Muscle of back (tissue), 3 donors: ENCODE measurements at regions not wholly inside any gene's neighbourhood (a gene's known extent, or its start where the extent isn't known, plus 50 kb on each side); places are given as distances from the start of the nearest gene placed in this dataset.

Experiments used
- DNase-seq, 3 donors: peaks; one replicate each; pipeline versions ENCODE4 v3.0.0 to v3.0.0-alpha.2; 2013

DNA sequence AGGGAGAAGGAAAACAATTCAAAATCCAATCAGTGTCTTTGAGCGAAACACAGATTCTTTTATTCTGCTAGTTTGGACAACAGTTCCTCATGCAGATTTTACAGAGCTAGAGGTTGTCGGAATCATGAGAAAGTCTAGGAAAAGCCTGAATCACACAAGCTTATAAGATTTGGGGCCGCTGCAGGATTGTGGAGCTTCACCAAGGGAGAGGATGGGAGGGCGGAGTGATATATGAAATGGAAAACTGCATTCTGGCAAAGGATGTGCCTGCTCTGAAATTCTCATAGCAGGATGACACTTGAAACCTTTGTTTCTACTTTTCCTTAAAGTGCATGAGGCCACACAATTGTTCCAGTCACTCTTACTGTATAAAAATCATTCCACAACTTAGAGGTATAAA lies 134.3 kb downstream of the OR2K2 start:
- DNase-seq: peak; percentile 50 to 90 (median 74)

GRCh38 chr9:111193095-111193494 lies 136.9 kb downstream of the OR2K2 start:
- peak in 1 of 3 donors; percentile 32 for DNase-seq

GRCh38 chr9:111192650-111193049 lies 137.4 kb downstream of the OR2K2 start:
- DNase-seq: no peak

DNA sequence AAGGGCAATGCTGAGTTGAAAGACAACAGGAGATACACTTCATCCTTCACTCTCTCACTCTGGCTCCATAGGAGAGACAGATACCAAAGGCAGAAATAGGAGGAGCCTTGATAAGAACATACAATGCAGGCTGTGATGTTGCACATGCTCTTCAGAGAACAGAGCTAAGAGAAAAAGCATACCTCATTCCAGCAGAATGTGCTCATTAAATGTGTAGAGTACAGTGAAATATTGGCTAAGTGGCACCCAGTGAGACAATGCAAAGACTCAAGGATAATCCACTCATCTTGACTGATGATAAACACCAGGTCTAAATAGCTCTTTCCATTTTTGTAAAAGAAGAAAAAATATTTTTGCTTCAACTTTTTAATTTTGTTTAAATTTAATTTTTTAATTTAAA lies 139.7 kb downstream of the OR2K2 start:
- DNase-seq: no peak

GRCh38 chr9:111187376-111187775 lies 142.6 kb downstream of the OR2K2 start:
- no peak for DNase-seq

DNA sequence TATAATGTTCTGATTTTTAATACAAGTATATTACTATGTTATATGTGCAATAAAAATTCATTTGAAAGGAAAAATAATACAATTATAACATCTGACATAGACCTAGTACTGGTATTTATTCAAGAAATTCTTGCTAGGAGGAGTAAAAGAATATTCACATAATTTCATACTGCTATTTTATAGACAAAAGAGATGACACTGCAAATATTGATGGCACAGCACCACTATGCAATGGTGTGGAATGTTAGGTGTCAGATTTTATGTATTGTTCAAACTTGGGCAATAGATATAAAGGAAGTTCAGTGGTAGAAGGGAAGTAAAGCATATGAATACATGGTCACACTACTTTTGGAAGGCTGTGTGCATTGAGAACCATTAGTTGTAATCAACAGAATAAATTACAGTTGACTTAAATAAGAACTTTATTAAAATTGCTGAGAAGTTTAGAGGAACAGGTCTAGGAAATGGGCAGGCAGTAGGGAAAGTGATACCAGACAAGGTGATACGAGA lies 143.9 kb downstream of the OR2K2 start:
- DNase-seq: no peak

DNA sequence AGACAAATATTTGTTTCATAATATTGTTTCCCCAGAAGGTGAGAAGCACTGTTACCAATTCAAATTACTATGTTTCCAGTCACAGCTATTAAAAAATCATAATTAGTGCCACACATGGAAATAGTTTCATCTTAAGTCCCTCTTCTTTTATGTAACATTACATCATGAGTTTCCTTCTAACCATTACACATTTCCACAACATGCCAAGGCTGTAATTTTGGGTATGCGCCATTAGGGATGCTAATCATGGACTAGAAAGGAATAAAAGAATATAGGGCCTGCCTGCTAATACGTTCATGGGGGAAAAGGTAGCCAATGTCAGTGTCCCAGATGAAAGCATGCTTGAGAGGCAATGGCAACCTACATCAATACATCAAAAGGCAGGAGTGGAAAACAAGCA lies 142.5 kb upstream of the LPAR1 start:
- DNase-seq: peak in 1 of 3 donors; percentile 48

- no peak for DNase-seq
These were observed 141.3 kb upstream of the LPAR1 start for GRCh38 chr9:111179577-111179976.

- DNase-seq: peak; percentile 80 to 88 (median 88)
These were observed 140.2 kb upstream of the LPAR1 start for GRCh38 chr9:111178331-111179055.

DNA sequence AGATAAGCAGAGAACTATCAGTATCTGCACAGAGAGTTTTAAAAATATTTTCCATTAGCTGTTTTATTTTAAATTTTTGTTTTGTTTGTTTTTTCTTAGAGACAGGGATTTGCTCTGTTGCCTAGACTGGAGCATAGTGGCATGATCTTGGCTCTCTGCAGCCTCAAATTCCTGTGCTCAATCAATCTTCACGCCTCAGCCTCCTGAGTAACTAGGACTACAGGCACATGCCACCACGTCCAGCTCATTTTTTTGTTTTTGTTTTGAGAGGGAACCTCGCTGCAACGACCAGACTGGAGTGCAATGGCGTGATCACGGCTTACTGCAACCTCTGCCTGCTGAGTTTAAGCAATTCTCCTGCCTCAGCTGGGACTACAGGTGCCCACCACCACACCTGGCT lies 138.2 kb upstream of the LPAR1 start:
- no peak for DNase-seq

GRCh38 chr9:111175350-111175749 lies 137.1 kb upstream of the LPAR1 start:
- DNase-seq: no peak

DNA sequence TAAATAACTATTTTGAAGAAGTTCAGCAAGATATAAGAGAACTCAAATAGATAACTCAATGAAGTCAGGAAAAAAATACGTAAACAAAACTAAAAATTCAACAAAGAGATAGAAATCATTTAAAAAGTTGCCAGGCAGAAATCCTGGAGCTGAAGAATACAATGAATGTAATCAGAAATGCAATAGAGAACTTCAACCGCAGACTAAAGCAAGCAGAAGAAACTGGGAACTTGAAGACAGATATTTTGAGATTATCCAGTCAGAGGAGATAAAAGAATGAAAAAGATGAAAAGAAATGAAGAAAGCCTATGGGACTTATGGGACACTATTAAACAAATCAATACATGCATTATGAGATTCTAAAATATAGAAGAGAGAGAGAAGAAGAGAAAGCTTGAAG lies 129.1 kb upstream of the LPAR1 start:
- DNase-seq: no peak

DNA sequence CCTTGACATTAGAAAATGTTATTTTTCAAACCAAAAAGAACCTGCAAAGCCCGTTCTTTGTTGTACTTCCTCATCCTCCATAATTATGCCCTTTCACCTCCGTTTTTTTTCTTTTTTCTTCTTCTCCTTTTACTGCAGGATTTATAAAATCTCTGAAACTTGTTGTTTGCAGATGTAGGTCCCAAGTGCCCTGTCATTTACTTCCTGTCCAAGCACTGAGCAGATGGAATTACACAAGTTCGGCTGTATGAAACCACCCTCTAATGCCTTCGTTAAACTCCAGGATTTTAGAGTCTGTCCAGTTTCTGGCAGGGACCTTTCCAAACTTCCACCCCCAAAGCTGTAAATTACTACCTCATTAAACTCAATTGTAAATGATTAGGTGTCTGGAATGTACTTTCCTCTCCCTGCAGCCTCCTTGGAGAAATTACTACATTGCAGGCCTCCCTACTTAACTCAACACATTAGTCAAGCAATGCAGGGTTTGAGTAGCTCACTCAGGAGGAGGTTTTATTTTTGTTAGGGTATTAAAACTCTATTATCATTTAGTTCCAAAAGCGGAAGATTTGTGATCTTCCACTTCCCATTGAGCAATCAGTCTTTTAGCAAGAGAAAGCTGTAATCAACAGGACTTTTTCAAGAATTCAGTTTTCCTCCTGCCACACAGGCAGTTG lies 125.6 kb upstream of the LPAR1 start:
- DNase-seq: peak in 1 of 3 donors; percentile 84

DNA sequence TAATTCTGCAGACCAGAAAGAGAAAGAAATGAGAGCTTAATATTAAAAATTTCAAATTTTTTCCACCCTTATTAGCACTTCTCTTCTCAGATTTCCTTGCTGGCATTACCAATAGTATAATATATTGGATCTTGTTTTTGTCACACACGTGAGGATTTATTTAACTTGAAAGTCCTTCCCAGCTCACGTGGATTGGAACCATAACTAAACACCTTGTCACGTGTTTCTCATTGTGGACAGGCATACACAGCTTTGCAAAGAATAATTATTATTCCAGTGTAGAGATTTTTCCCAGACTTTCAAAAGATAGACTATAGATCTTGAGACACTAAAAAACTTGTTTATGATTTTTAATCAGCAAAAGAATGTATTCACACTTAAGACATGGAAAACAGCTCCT lies 123.8 kb upstream of the LPAR1 start:
- no peak for DNase-seq

- DNase-seq: peak in 1 of 3 donors; percentile 62
These were observed 122.7 kb upstream of the LPAR1 start for GRCh38 chr9:111161015-111161415.

GRCh38 chr9:111158999-111159398 lies 120.7 kb upstream of the LPAR1 start:
- DNase-seq: peak in 1 of 3 donors; percentile 59

DNA sequence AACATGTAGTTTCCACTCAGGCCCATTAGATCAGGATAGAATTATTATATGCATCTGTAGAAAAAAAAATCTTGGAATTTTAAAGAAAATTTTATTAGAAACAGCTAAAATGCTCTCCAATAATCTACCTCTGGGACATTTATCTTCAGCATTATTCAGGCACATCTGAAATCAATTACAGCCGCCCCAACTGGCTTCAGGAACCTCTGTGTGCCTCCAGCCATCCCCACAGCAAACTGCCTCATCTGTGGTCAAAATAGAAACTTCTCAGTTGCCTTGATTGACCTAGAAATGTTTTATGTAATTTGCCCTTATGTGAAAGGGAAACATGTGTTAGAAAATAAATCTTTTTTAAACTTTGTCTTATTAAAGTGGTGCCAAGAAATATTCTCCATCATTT lies 120.1 kb upstream of the LPAR1 start:
- DNase-seq: peak; percentile 70 to 90 (median 79)

DNA sequence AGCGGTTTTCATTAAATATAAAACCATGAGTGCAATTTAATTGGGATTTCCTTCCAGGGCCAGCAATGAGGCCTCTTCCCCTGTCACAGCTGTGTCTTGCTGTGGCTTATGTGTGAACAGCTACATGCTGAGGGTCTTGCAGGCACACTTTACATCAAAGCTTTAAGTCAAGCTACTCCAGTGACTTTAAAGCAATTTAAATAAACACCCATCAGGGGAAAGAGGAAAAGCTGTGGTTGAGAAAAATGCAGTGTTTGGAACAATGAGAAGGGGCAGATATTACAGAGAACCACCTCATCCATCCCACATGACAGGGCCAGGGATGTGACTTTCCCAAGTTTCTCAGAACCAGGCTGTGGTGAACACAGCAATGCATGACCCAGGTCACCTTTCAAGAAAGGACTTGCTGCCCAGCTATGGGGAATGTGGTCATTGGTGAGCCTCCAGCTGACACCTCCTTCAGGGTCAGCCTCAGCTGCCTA lies 115.9 kb upstream of the LPAR1 start:
- peak in 1 of 3 donors; percentile 59 for DNase-seq

GRCh38 chr9:111152614-111153406 lies 114.5 kb upstream of the LPAR1 start:
- DNase-seq: peak in 1 of 3 donors; percentile 51

- peak in 1 of 3 donors; percentile 27 for DNase-seq
These were observed 113.3 kb upstream of the LPAR1 start for GRCh38 chr9:111151537-111151936.

DNA sequence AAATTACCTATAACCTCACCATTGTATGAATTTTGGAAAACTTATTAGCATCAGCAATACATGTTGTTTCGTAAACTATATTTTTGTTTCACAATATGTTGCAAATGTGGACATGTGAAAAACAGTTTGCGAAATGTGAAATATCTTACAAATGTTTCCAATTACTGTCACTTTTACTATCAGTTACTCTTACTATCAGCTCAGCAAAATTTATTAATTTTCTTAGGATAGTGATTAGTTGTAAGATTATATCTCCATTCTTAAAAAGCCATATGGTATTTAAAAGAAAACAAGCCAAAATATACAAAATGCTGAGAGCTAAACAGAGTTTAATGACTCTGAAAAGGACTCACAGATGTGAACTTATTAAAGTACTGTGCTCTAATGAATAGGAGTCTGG lies 111.9 kb upstream of the LPAR1 start:
- peak in 1 of 3 donors; percentile 29 for DNase-seq
